ENCODE measurements at regions not wholly inside any gene's neighbourhood (a gene's known extent, or its start where the extent isn't known, plus 50 kb on each side); places are given as distances from the start of the nearest gene placed in this dataset.

DNA sequence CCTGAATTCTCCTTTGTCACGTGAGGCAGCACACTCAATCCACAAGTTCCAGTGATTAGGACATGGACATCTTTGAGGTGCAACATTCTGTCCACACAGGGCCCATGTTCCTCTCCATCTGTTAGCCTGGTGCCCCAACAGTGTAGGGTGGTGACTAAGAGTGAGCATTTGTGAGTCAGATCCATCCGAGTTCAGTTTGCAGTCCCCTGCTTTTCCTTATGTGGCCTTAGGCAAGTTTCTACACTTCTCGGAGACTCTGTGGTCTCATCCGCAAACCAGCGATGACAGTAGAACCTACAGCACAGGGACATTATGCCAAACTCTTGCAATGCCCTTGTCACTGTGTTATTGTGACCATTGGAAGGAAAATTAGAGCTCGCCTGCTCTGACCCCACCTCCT lies 178.7 kb upstream of the CDH4 start:
- in situ Hi-C loops (cut with MboI; ENCODE audit: low sequenced_read_pairs), result no loop called here

DNA sequence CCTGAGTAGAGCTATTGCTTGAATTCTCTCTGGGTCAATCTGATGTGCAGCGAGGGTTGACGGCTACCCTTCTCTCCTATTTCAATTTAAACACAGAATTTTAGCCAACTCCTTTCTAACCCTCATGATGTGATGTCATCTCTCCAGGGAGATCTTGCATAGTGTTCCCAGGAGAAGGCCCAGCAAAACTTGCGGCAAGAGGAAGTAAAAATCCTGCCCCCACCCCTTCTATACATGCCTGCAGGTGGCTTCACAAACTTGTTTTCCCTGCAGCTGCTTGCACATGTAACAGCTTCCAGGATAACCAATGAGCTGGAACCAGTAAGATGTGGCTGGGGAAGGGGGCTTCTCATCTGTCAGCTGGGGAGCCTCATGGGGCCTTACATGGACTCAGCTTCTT lies 169.3 kb upstream of the CDH4 start:
- in situ Hi-C loops (cut with MboI; ENCODE audit: low sequenced_read_pairs), result no loop called here

DNA sequence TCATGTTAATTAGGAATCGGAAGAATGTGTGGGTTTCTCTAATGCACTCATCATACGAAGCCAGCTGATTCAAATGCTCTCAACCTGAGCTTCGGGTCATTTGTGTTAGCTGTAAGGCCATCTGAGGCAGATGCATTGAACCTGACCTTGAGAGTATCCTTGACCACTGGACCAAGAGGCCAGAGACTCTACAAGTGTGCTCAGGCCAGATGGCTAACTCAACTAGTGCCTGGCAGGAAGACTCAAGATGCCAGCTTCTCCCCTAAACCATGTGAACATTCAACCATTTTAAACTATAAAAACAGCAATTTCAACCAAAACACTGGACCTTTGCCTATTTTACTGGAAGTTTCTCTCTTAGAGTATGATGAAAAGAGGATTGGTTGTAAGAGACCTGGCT lies 168.6 kb upstream of the CDH4 start:
- in situ Hi-C loops (cut with MboI; ENCODE audit: low sequenced_read_pairs), result no loop called here

DNA sequence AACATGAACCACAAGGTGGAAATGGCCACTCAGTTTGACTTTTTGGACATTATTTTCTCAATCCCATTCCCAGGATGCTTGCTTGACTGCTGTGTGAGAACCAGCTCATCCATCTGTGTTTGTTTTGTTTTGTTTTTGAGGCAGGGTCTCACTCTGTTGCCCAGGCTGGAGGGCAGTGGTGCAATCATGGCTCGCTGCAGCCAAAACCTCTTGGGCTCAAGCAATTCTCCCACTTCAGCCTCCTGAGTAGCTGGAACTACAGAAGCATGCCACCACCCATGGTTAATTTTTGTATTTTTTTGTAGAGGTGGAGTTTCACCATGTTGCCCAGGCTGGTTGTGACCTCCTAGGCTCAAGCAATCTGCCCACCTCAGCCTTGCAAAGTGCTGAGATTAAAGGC lies 166.0 kb upstream of the CDH4 start:
- in situ Hi-C loops (cut with MboI; ENCODE audit: low sequenced_read_pairs), result no loop called here

DNA sequence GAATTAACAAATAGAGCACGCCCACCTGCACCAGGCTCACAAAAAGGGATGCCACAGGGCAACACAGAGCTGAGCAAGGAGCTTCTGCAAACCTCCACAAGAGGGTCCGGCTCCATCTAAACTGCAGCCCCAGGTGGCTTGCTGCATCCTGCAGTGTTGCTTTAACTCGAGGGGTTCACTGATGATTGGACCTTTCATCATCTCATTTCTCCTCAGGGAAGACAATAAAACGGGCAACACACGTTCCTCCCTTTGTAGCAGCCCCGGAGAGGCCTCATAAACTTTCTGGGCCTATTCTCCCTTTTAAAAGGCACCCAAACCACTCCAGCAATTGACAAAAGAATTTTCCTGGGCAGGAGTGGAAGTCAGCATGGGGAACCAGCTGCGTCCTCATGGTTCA lies 161.5 kb upstream of the CDH4 start:
- in situ Hi-C loops (cut with MboI; ENCODE audit: low sequenced_read_pairs), result no loop called here

DNA sequence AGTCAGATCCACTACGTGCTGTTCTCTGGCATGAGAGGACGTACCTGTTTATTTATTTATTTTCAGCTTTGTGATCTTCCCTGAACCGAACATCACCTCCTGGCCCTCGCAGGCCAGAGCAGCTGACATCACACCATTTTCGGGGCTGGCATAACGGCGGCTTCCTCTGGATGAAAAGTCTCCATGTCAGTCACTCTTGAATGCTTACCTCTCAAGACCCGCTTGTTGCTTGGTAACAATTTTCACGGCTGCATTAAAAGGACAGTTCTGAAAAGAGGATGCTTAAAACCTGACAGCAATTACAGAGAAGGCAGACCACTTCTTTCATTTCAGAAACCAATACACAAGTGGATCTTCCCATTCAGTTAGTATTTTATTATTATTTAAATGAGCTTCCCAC lies 159.8 kb upstream of the CDH4 start:
- in situ Hi-C loops (cut with MboI; ENCODE audit: low sequenced_read_pairs), result no loop called here

DNA sequence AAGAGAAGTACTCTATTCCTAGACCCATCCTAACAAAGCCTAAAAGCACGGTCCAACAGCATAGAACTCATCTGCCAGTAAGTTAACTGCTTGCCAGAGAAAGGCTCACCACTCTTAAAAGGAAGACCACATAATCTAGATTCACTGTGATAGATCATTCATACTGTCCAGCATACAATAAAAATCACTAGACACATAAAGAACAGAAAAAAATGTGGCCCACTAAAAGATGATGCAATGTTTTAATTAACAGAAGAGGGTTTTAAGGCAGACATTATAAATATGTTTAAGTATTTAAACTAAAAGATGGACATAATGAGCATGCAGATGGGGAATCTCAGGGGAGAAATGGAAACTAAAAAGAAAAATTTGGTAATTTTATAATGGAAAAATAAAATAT lies 157.5 kb upstream of the CDH4 start:
- in situ Hi-C loops (cut with MboI; ENCODE audit: low sequenced_read_pairs), result no loop called here

DNA sequence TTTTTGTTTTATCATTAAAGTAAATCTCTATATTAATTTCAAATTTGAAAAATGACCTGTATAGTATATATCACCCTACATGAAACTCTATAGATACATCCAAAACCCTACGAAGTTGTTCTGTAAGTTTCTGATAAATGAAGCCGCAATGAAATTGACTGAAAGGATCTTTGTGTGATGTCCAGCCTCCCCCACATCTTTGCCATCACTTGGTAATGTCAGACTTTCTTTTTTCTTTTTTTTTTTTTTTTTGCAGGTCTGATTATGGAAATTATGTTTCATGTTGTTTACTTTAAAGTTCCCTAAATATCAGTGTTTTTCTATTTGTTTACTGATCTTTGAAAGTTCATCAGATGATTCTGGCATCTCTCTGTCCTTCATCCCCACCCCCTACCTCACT lies 155.6 kb upstream of the CDH4 start:
- in situ Hi-C loops (cut with MboI; ENCODE audit: low sequenced_read_pairs), result no loop called here

DNA sequence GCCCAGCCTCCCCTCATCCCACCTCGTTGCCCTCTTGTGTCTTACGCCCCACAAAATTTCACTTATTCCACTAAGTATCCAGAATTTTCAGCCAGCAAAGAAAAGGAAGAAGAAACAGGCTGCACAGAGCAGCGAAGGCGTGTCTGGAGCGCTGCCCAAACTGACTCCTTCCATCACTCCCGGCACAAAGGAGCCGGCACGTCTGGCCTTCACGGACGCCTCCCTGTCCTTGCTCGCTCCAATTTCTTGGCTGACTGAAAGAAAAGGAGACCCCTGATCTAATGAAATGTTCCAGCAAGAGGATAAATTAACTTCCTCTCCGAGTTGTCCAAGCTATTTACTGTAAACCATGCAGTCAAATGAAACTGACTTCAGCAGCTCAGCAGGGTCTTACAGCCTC lies 152.3 kb upstream of the CDH4 start:
- in situ Hi-C loops (cut with MboI; ENCODE audit: low sequenced_read_pairs), result loop anchor here (25.0 kb wide), 1 partner anchor 888 kb away; no protein-coding TSS in a partner anchor

DNA sequence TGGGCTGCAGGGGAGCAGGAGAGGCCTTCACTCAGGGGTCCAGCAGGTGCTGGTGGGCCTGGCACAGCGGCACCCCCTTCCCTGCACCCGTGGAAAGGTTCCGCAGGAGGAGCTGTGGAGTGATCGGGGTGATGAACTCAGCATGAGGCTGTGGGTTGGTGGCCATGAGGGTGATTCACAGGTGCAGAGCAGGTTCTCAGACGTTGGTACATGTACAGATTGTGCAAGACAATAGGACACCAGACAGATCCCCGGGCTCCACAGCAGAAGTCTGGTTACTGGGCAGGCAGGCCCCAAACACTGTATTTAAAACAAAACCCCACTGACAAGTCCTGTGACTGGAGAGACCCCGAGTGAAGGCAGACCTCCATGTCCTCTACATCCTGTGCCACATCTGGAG lies 151.6 kb upstream of the CDH4 start:
- in situ Hi-C loops (cut with MboI; ENCODE audit: low sequenced_read_pairs), result loop anchor here (25.0 kb wide), 1 partner anchor 888 kb away; no protein-coding TSS in a partner anchor

DNA sequence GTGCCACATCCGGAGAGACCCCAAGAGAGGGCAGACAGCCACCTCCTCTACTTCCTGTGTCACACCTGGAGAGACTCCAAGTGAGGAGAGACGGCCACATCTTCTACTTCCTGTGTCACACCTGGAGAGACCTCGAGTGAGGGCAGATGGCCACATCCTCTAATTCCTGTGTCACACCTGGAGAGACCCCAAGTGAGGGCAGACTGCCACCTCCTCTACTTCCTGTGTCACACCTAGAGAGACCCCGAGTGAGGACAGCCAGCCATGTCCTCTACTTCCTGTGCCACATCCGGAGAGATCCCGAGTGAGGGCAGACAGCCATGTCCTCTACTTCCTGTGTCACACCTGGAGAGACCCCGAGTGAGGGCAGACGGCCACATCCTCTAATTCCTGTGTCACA lies 150.7 kb upstream of the CDH4 start:
- in situ Hi-C loops (cut with MboI; ENCODE audit: low sequenced_read_pairs), result loop anchor here (25.0 kb wide), 1 partner anchor 889 kb away; no protein-coding TSS in a partner anchor

DNA sequence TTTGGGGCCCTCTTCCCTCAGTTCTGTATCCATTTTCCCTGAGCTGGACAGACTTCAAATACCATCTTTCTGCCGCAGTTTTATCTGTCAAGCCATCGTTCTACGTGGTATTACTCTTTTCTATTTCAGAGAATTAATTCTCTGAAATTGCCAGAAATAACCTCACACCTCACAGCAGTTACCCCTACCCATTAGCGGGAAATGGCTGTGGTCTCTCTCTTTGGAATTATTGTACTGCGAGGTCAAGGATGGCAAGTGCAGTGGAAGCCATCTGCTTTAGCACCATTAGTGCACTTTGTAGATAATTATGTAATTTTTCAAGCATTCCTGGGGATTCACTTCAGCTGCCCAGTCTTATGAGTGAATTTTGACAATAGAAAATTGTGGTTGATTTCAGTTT lies 147.8 kb upstream of the CDH4 start:
- in situ Hi-C loops (cut with MboI; ENCODE audit: low sequenced_read_pairs), result loop anchor here (25.0 kb wide), 1 partner anchor 892 kb away; no protein-coding TSS in a partner anchor

DNA sequence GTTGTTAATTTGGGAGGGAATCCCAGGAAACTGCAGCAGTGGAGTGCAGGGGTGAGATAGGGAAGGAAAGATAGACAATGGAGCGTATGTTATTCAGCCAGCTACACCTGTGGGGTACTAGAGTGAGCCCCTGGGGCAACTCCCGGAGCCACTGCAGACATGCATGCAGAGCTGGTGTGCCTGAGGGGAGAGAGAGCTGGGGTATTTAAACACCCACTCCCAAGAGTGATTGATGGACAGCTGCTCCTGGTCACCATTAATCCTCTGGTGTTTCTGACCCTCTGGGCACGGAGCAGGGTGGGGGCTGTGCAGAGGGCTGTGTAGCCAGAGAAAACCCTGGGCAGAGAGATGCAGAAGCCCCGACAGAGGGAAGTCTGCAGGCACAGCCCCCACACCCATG lies 146.7 kb upstream of the CDH4 start:
- in situ Hi-C loops (cut with MboI; ENCODE audit: low sequenced_read_pairs), result loop anchor here (25.0 kb wide), 1 partner anchor 893 kb away; no protein-coding TSS in a partner anchor

DNA sequence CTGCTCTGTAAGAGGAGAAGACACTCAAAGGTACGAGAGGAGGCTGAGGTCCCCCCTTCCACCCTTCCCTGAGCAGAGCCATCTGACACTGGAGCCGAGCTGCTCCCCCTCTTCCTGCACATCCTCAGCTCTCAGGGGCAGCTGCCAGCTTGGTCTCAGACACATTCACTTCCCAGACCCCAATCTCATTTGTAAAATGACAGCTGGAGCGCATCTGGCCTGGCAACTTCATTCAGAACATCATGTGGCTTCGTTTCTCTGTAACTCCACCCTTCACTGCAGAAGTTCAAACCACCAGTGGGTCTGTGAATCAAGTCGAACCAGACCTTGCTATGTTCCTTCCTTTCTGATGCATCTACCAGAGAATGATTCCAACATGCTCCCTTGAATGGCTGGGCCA lies 145.6 kb upstream of the CDH4 start:
- in situ Hi-C loops (cut with MboI; ENCODE audit: low sequenced_read_pairs), result loop anchor here (25.0 kb wide), 1 partner anchor 894 kb away; no protein-coding TSS in a partner anchor

DNA sequence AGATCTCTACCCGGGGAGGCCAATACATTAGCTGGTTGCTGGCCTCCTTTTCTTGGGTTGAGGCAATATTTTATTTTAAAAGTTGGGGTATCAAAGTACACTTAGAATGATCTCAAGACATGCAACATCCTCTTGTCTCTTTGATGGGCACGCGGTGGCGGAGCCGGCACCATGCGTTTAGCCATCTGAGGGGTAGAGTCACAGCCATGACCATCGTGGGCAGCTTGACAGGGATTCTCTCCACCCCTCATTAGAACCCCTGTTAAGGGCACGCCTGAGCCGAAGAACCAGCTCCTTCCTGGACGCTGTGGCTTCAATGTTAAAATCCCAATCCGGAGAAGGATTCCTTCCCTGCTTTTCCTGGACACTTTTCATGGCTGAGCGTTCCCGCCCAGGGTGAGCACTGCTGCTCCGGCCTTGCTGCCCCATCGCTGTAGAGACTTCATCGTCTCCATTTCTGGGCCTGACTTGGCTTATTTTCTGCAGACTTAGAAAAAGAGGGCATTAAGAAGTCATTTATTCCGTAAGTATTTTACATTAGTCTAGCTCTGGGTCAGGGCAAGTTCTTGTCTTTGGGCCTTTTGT lies 142.7 kb upstream of the CDH4 start:
- in situ Hi-C loops (cut with MboI; ENCODE audit: low sequenced_read_pairs), result loop anchor here (25.0 kb wide), 1 partner anchor 897 kb away; no protein-coding TSS in a partner anchor

DNA sequence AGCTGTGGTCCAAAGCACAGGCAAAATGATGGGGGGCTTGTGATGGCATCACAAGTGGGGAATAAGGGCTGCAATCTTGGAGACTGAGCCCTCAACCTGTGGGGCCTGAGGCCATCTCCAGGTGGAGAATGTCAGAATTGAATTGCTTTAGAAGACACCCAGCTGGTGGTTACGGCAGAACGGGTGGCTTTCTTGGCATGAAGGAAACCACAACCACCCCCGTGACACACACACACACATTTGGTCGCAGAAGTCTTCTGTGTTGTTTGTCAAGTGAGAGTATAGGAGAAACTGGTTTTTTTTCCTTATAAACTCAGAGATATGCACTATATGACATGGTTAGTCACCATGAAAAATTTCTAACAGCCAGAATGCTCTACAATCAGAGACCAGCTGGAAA lies 139.5 kb upstream of the CDH4 start:
- in situ Hi-C loops (cut with MboI; ENCODE audit: low sequenced_read_pairs), result loop anchor here (25.0 kb wide), 1 partner anchor 900 kb away; no protein-coding TSS in a partner anchor

DNA sequence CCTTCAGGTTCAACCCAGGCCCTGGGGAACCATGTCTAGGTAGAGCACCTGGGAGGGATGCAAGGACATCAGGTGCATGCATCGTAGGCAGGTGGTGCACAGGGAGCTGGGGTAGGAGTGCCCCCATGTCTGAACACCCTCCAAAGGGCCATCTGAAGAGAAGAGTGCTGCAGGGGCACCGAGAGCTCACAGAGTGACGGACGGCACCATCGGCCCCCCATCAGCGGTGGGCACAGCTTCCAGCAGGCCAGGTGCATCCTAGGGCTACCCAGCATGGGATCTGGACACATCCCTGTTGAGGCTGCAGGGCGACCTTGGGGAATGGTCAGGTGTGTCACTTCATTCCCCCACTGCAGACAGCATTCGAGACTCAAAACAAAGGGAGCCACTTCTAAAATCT lies 138.3 kb upstream of the CDH4 start:
- in situ Hi-C loops (cut with MboI; ENCODE audit: low sequenced_read_pairs), result loop anchor here (25.0 kb wide), 1 partner anchor 901 kb away; no protein-coding TSS in a partner anchor

DNA sequence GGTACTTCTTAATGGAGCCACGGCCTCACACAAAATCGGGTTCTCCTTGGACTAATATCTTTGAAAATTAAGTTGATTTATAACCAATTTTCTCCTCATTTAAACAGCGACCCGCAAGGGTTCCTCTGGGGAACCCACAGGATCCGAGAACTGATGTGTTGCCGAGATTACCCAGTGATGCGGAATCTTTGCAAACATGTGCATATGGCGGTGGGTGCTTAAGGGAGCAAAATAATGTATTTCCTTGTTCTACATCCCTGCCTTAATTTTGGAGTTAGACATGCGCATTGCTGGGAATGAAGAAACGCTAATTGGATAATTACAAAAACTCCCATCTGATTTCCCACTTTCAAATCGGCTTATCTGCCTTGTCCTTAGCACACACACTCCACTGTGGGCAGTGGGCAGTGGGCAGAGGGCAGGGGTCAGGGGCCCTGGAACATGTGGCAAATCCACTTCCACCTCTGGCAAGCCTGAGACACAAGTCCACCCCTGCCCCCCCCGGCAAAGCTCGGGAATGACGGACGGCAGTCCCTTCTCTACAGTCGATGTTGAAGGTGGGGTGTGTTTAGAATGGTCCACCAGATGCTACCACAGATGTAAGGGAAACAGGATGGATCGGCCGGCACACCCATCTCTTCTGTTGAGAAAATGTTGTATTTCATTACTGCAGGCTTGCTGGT lies 137.4 kb upstream of the CDH4 start:
- in situ Hi-C loops (cut with MboI; ENCODE audit: low sequenced_read_pairs), result loop anchor here (25.0 kb wide), 1 partner anchor 902 kb away; no protein-coding TSS in a partner anchor

DNA sequence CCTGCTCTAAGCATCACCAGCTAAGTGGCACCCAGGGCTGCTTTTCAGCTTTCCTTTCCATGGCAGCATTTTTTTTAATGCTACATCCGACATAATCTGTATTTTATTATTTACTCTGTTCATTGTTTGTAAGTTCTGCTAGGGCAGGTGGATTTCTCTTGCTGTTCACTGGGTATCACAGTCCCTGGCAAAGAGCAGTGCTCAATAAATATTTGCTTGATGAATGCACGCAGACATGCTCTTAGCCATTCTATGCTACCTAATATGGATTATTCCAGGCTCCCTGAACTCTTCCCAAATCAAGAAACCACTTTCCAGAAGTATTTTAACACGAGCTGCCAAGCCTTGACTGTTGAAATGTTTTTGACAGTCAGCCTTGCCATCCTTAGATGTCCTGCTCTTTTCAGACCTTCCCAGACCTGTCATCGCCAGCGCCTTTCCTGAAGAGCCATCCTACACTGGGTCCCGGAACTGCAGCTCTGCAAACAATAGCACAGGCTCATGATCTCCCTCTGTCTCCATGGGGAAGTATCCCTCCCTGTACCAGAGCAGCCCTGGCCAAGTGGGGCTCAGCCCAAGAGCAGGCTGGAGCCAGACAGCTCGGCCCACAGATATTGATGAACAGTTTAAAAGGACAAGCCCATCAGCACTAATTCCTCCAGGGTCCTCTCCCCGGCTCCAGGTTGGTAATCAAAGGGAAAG lies 136.5 kb upstream of the CDH4 start:
- in situ Hi-C loops (cut with MboI; ENCODE audit: low sequenced_read_pairs), result loop anchor here (25.0 kb wide), 1 partner anchor 903 kb away; no protein-coding TSS in a partner anchor

DNA sequence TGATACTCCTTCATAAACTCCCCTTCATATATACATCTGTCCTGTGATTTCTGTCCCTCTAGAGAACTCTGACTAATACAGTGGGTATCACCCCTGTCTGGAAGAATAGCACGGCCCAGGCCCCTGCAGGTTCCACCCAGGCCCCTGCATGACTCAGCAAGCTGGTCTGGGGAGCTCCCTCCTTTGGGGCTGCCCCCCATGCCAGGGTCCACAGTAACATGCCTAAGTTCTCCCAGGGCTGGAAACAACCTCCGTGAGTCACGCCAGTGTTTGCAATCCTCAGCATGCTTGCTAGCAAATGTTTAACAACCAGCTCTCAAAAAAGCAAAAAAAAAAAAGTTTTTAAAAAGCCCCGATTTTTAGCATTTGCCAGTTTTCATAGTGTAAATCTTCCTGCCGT lies 134.3 kb upstream of the CDH4 start:
- in situ Hi-C loops (cut with MboI; ENCODE audit: low sequenced_read_pairs), result loop anchor here (25.0 kb wide), 1 partner anchor 905 kb away; no protein-coding TSS in a partner anchor

DNA sequence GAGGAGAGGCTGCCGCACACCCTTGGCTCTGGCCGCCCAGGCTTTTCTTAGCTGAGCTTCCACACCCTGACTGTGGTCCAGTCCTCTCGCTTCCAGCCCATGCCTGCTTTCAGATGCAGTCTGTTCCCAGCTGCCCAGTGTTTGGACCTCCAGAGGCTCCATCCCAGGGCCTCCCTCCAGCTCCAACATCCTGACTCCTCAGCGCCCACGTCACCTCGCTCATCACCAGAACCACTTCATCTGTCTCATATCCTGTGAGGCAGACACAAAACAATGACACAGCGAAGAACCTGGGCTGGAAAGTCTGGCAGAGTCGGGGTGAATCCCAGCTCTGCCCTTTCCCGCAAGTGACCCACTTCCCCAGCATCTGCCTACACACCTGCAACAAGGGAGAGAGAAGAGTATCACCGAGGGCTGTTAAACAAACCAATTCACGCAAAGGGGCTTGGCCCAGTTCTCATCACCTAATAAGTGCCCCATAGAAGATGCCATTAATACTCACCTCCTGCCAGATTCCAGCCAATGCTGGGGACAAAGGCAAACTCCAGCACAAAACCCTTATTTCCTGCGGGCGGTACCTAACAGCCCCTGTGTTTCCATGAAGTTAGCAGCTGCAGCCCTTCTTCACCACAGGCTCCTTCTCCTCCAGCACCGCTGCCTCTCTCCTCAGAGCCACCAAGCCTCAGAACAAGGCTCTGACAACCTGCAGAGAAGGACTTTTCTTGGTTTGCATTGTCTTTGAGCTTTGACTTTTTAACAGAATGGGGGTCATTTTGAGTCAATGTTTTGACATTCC lies 133.4 kb upstream of the CDH4 start:
- in situ Hi-C loops (cut with MboI; ENCODE audit: low sequenced_read_pairs), result loop anchor here (25.0 kb wide), 1 partner anchor 906 kb away; no protein-coding TSS in a partner anchor
